Activated CD4-positive, alpha-beta T cell treated with anti-CD3 and anti-CD28 coated beads for 48 hours (primary cell): ENCODE measurements at regions not wholly inside any gene's neighbourhood (a gene's known extent, or its start where the extent isn't known, plus 50 kb on each side); places are given as distances from the start of the nearest gene placed in this dataset.

Source experiments
- DNase-seq: peaks from one replicate; pipeline ENCODE4 v3.0.0-alpha.2; 2020

DNA sequence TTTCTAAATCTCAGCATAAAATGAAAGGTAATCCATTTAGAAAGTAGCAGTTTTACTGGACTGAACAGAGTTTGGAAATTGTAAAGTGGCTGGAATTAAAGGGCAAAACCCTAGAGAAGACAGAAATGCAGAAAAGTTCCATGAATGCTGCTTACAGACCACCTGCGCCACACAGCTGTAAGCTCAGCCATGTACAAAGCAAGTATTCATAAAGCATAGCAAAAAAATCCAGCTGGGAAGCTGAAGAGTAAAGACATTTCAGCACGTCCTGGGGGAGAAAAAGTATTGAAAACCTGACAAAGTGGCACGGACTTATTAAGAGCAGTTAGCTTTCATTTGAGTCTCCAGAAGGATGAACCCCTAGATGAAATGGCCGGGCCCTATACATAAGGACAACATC, 220.1 kb upstream of the CNTN5 start:
- no peak for DNase-seq

DNA sequence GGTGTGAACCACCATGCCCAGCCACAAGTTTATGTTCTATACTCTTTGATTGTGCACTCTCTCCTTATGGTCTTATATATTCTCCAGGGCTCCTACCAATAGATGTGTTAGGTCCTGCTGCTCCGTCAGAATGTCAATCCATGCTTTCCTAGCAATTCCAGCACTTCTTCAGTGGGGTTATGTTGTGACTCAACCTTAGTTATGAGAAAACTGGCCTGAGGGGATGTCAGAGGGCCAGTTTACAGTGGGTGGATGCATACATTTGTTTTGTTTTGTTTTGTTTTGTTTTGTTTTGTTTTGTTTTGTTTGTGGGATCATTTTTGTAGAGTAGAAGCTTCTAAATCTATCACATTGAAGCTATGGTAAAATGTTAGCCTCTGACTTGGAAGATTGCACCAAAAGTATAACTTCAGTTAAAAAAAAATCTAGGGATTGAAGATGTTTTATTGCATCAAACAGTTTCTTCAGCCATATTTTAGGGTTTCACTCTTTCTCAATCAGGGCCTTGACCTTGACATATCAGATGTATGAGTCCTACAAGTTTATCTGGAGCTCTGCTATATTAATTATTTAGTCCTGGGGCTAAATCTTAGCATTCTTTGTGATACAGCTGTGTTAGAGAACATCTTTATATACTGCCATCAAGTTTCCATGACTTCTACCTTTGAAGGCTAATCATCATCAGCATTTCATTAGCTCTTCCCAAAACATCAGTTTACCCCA, 191.6 kb upstream of the CNTN5 start:
- no peak for DNase-seq

DNA sequence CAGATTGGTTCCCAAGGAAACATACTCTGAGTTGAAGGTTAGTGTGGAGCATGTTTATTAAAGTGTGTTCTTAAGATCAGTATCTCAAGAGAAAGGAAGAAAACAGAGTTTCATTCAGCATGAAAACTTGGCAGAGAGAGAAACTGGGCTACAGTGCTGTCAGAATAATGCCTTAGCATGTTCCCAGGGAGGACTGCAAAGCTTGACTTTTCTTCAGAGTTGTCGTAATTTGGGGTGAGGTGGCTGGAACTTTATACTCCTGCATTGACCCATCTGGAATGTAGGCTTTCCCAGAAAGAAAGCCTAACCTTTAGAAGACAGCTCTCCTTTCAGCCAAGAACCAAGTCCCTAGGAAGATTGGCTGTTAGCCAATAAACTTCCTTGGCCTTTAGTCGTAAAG, 190.8 kb upstream of the CNTN5 start:
- DNase-seq = no peak

- DNase-seq = no peak
Measured at GRCh38 chr11:98834776-98835175, 186.0 kb upstream of the CNTN5 start.

DNA sequence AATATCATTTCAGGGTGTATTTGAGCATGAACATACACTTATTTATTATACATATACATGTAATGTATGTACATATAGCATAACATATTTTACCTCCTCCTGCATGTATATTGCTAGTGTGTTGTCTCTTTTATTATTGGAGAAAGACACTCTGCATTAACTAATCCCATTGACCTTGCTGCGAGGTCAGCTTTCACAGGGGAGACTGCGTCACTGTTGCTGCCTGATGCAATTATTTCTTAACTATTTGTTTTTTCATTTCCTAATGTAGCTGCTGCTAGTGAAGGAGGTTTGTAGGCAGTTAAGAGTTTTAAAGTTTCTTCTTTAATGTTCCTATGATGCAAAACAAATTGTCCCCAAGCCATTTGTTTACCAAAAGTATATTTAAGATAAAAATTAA, 185.4 kb upstream of the CNTN5 start:
- no peak for DNase-seq

GRCh38 chr11:98836156-98836555, 184.6 kb upstream of the CNTN5 start:
- no peak for DNase-seq

DNA sequence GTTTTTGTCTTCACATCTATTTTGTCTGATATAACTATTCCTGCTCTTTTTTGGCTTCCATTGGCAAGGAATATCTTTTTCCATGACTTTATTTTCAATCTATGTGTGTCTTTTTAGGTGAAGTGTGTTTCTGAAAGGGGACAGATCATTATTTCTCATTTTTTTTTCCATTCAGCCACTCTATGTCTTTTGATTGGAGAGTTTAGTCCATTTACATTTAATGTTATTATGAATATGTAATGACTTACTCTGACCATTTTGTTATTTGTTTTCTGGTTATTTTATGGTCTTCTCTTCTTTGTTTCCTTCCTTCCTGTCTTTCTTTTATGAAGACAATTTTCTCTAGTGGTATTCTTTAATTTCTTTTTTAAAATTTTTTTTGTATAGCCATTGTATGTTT, 178.6 kb upstream of the CNTN5 start:
- no peak for DNase-seq

GRCh38 chr11:98862169-98862568, 158.6 kb upstream of the CNTN5 start:
- DNase-seq = no peak

GRCh38 chr11:98871690-98872089, 149.1 kb upstream of the CNTN5 start:
- DNase-seq = no peak

DNA sequence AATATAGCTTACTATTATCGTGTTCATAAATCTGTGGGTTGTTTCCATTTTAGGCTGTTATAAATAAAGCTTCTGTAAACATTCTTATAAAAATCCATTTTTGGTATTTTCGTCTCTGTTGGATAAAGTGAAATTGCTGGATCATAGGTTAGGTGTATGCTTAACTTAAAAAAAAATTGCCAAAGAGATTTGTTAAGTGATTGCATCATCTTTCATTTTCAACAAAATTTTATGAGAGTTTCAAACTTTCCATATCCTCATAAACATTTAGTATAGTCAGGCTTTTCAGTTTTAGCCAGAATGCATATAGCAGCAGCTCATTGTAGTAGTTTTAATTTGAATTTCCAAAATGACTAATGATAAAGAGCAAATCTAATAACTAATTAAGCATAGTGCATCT, 146.7 kb upstream of the CNTN5 start:
- no peak for DNase-seq

DNA sequence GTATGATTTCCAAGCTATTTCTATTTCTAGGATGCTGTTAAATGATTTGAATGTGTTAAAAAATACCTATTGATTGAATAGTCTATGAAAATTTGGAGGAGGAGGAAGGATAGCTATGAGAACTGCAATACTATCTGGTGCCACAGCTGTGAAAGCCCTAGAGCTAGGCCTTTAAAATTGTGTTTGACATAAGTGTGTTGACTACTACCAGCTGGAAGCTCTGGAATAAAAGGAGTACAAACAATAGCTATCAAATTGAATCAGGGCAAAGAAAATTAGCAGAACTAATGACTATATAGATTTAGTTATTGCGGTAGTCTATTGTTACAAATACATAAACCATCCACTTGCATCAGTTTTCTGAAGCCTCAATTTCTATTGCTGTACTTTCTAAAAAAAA, 124.8 kb upstream of the CNTN5 start:
- DNase-seq = no peak

DNA sequence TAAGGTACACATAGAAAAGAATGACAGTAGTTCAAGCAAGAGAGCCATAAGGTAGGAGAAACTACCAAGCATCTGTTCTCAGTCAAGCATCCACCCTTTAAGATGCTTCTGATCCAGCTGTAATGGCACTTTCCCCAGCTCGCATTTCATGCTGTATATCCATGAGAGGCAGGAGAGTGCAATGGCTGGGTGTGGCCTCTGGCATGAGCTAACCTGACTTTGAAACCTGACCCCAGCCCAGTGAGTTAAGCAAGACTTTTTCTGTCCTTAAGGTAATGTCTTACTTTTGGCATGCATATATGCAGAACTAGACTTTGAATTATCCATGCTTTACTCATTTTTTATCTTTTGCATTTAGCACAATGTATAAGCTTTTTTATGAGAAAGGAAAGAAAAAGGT, 79.8 kb upstream of the CNTN5 start:
- DNase-seq = no peak

DNA sequence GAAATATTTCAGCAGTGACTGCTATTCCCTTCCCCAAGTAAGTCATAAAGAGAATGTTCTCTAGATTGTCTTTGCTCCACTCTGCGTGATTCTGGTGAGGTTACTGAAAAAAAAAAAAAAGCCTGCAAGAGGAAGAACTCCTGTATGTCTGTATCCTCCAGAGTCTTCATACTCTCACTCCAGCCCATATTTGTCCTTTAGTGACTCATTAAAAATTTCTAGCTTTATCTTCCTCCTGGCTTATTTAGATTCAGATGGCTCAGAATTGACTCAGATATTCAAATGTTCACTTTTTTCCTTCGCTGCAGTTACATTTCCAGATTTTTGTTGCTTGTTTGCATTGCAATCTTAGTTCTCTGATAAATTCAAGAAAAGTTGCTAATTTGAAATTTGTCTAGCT, 76.3 kb upstream of the CNTN5 start:
- no peak for DNase-seq

DNA sequence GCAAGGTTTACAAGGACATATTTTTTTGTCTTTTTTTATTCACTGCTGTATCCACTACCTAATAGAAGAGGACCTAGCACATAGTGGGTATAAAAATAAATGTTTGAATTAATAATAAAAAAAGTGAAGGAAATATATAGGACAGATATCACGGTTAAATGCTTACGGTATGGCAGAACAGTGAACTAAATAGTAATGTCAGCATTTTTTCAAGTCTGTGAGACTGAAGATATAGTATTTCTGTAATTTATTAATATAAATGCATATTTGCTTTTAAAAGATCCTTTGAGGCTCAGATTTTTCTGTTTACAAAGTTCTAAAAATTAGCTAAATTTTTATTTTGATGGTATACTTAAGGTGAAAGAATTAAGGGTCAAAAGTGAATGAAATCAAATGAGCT, 68.6 kb upstream of the CNTN5 start:
- no peak for DNase-seq

DNA sequence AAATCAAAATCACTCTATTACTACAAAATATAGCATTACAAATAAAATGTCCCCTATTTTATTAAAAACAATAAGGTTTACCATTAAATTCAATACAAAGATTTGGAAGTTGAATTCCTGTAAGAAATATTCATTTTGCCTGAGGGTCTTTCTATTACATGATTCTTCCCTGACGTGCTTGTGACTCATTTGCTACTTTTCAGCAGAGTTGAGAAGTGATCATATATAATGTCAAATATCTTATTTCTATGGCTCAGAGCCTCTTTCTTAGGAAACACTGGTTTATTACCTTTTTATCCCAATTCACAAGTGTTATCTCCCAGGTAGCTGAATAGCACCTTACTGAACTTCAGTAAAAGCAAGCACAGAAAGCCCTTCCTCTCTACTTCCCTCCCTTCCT, 65.2 kb upstream of the CNTN5 start:
- no peak for DNase-seq

DNA sequence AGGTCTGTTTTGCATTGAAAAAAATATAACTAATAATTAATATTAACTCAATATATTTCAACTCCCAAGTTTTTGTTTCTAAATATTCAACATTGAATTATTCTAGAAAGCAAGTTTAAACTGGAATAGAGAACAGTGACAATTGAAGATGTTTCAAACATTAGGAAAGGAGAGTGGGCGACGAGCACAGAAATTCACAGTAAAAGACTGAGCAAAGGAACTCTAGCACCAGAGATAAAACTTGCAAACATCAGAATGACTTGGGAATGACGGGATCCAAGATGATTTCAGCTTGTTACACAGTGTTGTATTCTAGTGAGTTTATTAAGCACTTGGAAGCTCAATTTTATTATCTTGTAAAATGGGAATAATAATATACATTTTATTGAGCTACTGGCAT, 56.6 kb upstream of the CNTN5 start:
- no peak for DNase-seq

DNA sequence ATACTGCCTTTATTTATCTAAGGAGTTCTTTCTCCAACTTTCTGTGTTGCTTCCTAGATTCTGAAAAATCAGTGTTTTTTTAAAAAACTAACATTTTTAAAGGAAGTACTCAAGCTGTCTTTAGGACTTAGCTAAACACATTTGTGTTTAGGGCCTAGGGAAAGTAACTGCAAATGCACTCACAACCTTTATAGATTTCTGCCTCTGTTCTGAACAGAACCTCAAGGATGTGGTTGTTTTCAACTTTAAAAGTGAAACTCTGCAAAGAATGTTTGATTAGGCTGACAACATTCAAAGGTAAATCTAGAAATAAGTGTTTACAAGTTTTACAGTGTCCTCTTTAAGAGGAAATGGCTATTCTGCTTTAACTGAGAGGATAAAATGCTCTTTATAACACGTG, 55.4 kb upstream of the CNTN5 start:
- DNase-seq = no peak

DNA sequence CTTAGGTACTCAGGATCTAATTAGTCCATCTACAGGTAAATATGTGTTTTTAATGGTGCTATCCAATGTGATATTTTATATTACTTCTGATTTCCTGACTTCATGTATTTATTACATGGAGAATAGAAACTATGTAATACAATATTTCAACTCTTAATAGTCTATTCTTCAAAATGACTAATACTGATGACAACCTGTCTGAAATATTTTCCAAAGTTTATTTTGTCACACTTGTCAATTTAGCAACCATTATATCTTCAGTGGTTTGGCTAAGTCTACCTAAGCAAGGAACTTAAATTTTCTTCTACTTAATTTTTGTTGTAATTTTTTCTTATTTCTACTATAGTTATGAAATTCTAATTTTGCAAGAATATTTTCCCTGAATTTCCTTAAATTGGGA, 55.0 kb upstream of the CNTN5 start:
- DNase-seq = no peak

- no peak for DNase-seq
Measured at GRCh38 chr11:98967005-98967404, 53.7 kb upstream of the CNTN5 start.
